ENCODE measurements at regions not wholly inside any gene's neighbourhood (a gene's known extent, or its start where the extent isn't known, plus 50 kb on each side); places are given as distances from the start of the nearest gene placed in this dataset.

DNA sequence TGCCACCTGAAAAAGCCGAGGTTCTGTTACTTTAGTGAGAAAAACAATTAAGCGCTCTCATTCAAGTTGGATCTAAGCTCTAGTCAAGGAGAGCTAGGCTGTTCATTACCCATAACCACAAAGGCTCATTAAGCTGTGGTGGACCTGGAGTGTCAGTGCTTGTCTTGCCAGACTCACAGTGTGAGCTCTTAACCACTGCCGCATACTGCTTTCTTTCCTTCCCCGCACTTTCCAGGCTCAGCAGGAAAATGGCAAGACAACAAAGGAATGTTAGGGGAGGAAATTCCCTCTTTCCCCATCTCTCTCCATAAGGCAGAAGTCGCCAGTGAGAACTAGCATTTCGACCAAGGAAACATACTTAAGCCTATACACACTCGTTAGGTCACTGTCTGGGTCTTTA, 467.3 kb downstream of the ENC1 start:
- TF ChIP-seq CTCF (IDR thresholded peaks at IDR 0.05): no peak
- no peak for TF ChIP-seq POLR2A (IDR thresholded peaks at IDR 0.05)
- TF ChIP-seq EP300 (IDR thresholded peaks at IDR 0.05): no peak

All from ovary (tissue), 3 donors.